HT-29 (cell line): ENCODE measurements at regions not wholly inside any gene's neighbourhood (a gene's known extent, or its start where the extent isn't known, plus 50 kb on each side); places are given as distances from the start of the nearest gene placed in this dataset.
"Not testable (repeated sequence)": the region's sequence is repeated elsewhere in the genome, so short reads cannot be mapped to it uniquely, and the experiment has no call there.

ENCODE experiments used
- DNase-seq: peaks from one replicate; pipeline ENCODE4 v3.0.0-alpha.2; 2015; ENCODE audit warnings: low spot score

GRCh38 chr7:149714081-149714909, 59.1 kb downstream of the ZNF467 start:
- DNase-seq = no peak

DNA sequence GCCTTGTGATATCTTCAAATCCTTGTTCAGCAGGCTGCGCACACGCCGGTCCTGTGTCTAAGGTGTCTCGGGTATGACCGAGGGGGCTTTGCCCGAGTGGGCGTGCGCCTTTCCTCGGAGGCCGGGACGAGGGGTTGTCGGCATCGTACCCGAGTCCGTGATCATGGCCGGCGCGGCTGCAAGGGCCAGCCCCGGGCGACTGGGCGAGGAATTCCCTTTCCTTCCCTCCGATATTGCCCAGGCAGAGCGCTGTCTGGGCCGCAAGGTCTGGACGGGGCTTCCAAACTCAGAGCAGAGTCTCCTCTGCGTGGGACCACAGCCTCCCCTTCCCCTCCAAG, 59.7 kb downstream of the ZNF467 start:
- DNase-seq = no peak

GRCh38 chr7:149713061-149713730, 60.2 kb downstream of the ZNF467 start:
- DNase-seq = no peak

- no peak for DNase-seq
Measured at GRCh38 chr7:149708026-149708425, 65.4 kb downstream of the ZNF467 start.

DNA sequence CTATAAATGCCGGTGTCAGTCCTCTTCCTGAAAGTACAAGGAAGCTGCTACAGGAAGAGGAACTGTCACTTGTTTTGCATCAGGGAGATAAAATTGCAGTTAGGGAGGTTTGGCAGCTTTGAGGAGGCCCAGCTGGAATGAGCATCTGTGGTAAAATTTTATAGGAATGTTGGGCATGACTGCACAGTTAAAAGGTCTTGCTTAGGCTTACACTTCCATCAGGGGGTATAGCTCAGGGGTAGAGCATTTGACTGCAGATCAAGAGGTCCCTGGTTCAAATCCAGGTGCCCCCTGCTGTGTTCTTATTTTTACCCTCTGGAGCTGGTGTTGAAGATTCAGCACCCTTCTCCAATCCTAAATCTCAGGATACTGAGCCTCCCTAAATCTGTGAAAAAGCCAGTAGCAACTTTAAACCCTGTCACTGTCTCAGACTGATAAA, 65.9 kb downstream of the ZNF467 start:
- no peak for DNase-seq

- no peak for DNase-seq
Measured at GRCh38 chr7:149706398-149706797, 67.0 kb downstream of the ZNF467 start.

- no peak for DNase-seq
Measured at GRCh38 chr7:149704507-149704906, 68.9 kb downstream of the ZNF467 start.

- DNase-seq = no peak
Measured at GRCh38 chr7:149703044-149703650, 70.2 kb downstream of the ZNF467 start.

GRCh38 chr7:149701495-149702240, 71.7 kb downstream of the ZNF467 start:
- DNase-seq = no peak

GRCh38 chr7:149697767-149698166, 75.6 kb downstream of the ZNF467 start:
- not testable (repeated sequence) for DNase-seq

GRCh38 chr7:149696280-149696679, 77.1 kb downstream of the ZNF467 start:
- DNase-seq = no peak

GRCh38 chr7:149692557-149692982, 80.8 kb downstream of the ZNF467 start:
- no peak for DNase-seq

- DNase-seq = no peak
Measured at GRCh38 chr7:149692056-149692455, 81.3 kb downstream of the ZNF467 start.

GRCh38 chr7:149690688-149691446, 82.5 kb downstream of the ZNF467 start:
- DNase-seq = peak; percentile 93

DNA sequence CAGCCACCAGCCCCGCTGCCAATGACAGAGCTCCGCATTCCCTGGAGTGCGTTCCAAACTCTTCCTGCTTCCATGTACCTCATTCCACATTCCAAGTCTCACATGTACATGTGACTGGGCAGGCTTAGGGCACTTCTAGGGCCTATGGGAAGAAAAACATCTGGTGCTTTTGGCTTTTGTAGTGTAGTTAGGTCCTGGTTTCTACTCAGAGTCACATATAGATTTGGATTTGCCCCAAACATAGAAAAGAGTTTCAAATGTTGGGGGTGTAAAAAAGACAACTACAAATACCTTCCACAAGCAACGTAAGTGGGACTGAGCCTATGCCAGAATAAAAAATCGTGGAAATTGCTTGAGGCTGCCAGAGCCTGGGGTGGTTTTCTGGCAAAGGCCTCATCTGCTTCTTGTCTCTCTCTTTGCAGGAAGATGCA, 84.1 kb downstream of the ZNF467 start:
- DNase-seq = no peak

DNA sequence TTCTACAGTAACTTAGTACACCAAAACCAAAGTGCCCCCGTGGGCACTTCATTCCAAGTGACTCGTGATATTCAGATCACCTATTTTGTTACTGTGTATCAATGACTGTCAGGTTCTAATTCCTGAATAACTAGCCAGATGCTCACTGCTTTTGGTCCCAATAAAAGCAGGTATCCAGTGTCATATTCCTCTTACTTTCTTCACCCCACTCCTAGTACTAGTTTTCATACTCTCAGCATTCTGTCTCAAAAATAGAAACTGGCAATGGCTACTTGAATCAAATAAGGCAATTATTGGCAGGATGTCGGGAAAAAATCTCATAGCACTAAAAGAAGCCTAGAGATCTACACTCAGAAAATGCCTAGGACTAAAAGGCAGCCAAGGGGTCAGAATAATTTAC, 84.6 kb downstream of the ZNF467 start:
- no peak for DNase-seq

GRCh38 chr7:149687820-149688219, 85.6 kb downstream of the ZNF467 start:
- not testable (repeated sequence) for DNase-seq

DNA sequence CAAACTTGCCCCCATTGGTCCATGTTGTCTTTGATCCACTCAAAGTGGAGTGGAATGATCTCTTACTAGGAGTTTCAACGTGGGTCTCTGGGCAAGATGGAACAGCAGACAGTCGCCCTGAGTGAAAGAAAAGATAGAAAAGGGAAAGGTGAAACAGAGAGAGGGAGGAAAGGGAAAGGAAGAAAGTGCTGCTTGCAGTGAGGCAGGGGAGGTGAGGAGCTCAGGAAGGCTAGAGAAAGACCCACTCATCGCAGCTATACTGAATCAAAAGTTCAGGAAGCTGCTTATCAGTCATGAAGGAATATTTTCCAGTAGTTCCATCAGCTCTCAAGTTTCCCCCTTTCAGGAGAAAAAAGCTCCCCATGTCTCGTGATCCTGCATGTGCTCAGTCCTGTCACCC, 86.9 kb downstream of the ZNF467 start:
- no peak for DNase-seq

- no peak for DNase-seq
Measured at GRCh38 chr7:149686011-149686410, 87.4 kb downstream of the ZNF467 start.

GRCh38 chr7:149685455-149685854, 87.9 kb downstream of the ZNF467 start:
- DNase-seq = no peak

DNA sequence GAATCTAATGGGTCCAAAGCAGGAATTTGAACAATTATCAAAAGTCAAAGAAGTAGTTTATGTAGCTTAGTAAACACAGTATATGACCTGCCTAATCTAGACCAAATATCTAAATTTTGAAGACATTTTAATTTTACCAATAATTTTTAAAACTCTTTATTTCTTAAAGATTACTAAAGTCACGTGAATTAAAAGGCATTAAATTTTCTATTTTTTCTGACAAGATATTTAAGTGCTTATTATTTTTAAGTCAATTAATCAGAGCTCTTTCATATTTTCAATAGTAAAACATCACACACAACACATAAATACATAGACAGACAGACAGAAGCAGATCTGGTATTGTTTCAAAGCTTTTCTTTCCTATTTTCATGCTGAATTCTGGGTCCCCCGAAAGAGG, 89.5 kb downstream of the ZNF467 start:
- no peak for DNase-seq
